ENCODE measurements at regions not wholly inside any gene's neighbourhood (a gene's known extent, or its start where the extent isn't known, plus 50 kb on each side); places are given as distances from the start of the nearest gene placed in this dataset.

- WGBS, 2 donors = 41 to 47% methylated on average over 4 of the region's 4 CpGs
- H3K27ac ChIP-seq = no peak overlapping the region
- H3K4me3 ChIP-seq = no peak overlapping the region
- no peaks in the 10 kb centered on the region for H3K36me3 ChIP-seq (ENCODE audit: low read depth, missing control alignments)
- intact Hi-C loops (cut with DNase I; ENCODE audit: low total_unique reads) = no loop called here
- H3K9me3 ChIP-seq = no peaks in the 10 kb centered on the region
- TF ChIP-seq POLR2A (IDR thresholded peaks at IDR 0.05) (no peak), CTCF (IDR thresholded peaks at IDR 0.05) (no peak)
- DNase-seq = no peak
- H3K4me1 ChIP-seq = no peaks in the 10 kb centered on the region
- no peaks in the 10 kb centered on the region for H3K27me3 ChIP-seq
Measured at GRCh38 chr10:108989976-108990375, 933.3 kb downstream of the XPNPEP1 start.

- Histone ChIP-seq H3K9me3 (no peaks in the 10 kb centered on the region), H3K27ac (no peak overlapping the region), H3K4me1 (no peaks in the 10 kb centered on the region), H3K4me3 (no peak overlapping the region), H3K27me3 (no peaks in the 10 kb centered on the region), H3K36me3 (ENCODE audit: low read depth, missing control alignments) (no peaks in the 10 kb centered on the region)
- intact Hi-C loops (cut with DNase I; ENCODE audit: low total_unique reads) = no loop called here
- TF ChIP-seq CTCF (IDR thresholded peaks at IDR 0.05) = no peak
- no peak for TF ChIP-seq POLR2A (IDR thresholded peaks at IDR 0.05)
- DNase-seq = no peak
- 30 to 36% methylated on average over 2 of the region's 2 CpGs for WGBS, 2 donors
Measured at GRCh38 chr10:108982159-108982558, 941.2 kb downstream of the XPNPEP1 start.

- Histone ChIP-seq H3K9me3 (no peaks in the 10 kb centered on the region), H3K27me3 (no peaks in the 10 kb centered on the region), H3K4me3 (no peak overlapping the region), H3K27ac (no peak overlapping the region), H3K36me3 (ENCODE audit: low read depth, missing control alignments) (no peaks in the 10 kb centered on the region), H3K4me1 (no peaks in the 10 kb centered on the region)
- TF ChIP-seq POLR2A (IDR thresholded peaks at IDR 0.05) = no peak
- no peak for DNase-seq
- intact Hi-C loops (cut with DNase I; ENCODE audit: low total_unique reads) = no loop called here
Measured at GRCh38 chr10:108980869-108981268, 942.4 kb downstream of the XPNPEP1 start.

- H3K4me1 ChIP-seq = no peaks in the 10 kb centered on the region
- H3K4me3 ChIP-seq = no peak overlapping the region
- no peak for DNase-seq
- no peak overlapping the region for H3K27ac ChIP-seq
- intact Hi-C loops (cut with DNase I; ENCODE audit: low total_unique reads) = no loop called here
- TF ChIP-seq CTCF (IDR thresholded peaks at IDR 0.05) = no peak
- TF ChIP-seq POLR2A (IDR thresholded peaks at IDR 0.05) = no peak
- WGBS, 2 donors = 50 to 51% methylated on average over 3 of the region's 3 CpGs
- no peaks in the 10 kb centered on the region for H3K9me3 ChIP-seq
- no peaks in the 10 kb centered on the region for H3K36me3 ChIP-seq (ENCODE audit: low read depth, missing control alignments)
- H3K27me3 ChIP-seq = no peaks in the 10 kb centered on the region
Measured at GRCh38 chr10:108975459-108976058, 947.8 kb downstream of the XPNPEP1 start.

GRCh38 chr10:108970016-108970415 lies 953.3 kb downstream of the XPNPEP1 start:
- H3K36me3 ChIP-seq (ENCODE audit: low read depth, missing control alignments) = no peaks in the 10 kb centered on the region
- no peak overlapping the region for H3K27ac ChIP-seq
- no peaks in the 10 kb centered on the region for H3K9me3 ChIP-seq
- TF ChIP-seq POLR2A (IDR thresholded peaks at IDR 0.05) = no peak
- no peak for TF ChIP-seq CTCF (IDR thresholded peaks at IDR 0.05)
- H3K4me1 ChIP-seq = no peaks in the 10 kb centered on the region
- H3K4me3 ChIP-seq = no peak overlapping the region
- intact Hi-C loops (cut with DNase I; ENCODE audit: low total_unique reads) = no loop called here
- DNase-seq = peak; percentile 21
- 52 to 75% methylated on average over 1 of the region's 1 CpG for WGBS, 2 donors
- no peaks in the 10 kb centered on the region for H3K27me3 ChIP-seq

All from testis (tissue), 2 donors.